SK-MEL-5 (cell line): ENCODE measurements at regions not wholly inside any gene's neighbourhood (a gene's known extent, or its start where the extent isn't known, plus 50 kb on each side); places are given as distances from the start of the nearest gene placed in this dataset.
A peak's percentile ranks its signal among the peaks of the same experiment; 100 is the strongest.
"Not testable (repeated sequence)": the region's sequence is repeated elsewhere in the genome, so short reads cannot be mapped to it uniquely, and the experiment has no call there.

Experiments used
- DNase-seq: peaks from one replicate; pipeline ENCODE4 v3.0.0-alpha.2; 2016; ENCODE audit warnings: low read depth, low spot score
- in situ Hi-C: cut with HindIII; loops from 2 replicates; pipeline ENCODE4 v1.10.0; 2016; ENCODE audit warnings: low sequenced_read_pairs, high pct_unique_total_duplicates, low pct_unique_long_range_greater_than_20kb

DNA sequence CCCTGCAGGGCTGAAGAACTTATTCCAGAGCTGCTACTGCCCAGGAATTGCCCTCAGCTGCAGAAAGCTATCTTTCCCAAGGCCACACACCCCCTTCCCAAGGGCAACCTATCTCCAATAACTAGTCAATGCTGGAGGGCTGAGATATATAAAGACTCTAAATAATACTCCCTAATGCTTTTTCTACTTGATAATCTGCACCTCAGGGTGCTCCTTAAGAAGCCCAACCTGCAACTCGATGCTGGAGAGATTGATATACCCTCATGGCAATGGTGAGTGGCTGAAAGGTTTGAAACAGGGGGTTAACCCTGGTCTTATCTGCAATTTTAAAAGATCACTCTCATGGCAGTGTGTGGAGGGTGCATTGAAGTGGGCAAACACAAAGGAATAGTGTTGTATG lies 142.7 kb upstream of the APC start:
- in situ Hi-C loops: no loop called here
- DNase-seq: no peak

DNA sequence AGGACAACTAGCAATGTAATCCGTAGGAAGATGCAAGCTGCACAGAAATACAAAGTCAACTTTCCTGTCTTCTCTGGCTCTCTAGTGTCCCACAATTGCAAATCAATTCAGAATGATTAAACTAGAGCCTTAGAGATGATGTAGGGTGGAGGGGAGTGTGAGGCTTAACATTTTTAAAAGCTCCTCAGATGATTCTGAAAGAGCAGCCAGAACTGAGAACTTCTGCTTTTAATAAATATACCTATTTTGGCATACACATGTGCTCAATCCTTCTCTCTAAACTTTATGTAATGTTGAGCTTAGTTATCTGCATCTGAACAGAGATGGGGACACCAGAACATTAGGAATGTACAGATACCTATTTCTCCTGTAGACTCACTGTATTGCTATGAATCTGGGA lies 139.9 kb upstream of the APC start:
- in situ Hi-C loops: no loop called here
- no peak for DNase-seq

DNA sequence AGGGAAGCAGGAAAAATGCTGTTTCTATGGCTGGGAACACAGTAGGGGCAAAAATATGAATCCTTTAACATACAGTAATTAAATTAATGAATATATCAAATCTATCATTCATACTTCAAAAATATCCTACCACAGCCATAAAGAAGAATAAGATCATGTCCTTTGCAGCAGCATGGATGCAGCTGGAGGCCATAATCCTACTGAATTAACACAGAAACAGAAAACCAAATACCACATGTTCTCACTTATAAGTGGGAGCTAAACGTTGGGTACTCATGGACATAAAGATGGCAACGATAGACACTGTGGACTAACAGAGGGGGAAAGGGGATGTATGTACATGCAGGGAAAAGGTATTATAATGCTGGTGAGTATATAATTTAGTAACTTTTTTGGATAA lies 137.2 kb upstream of the APC start:
- in situ Hi-C loops, DNase-seq: not testable (repeated sequence)

DNA sequence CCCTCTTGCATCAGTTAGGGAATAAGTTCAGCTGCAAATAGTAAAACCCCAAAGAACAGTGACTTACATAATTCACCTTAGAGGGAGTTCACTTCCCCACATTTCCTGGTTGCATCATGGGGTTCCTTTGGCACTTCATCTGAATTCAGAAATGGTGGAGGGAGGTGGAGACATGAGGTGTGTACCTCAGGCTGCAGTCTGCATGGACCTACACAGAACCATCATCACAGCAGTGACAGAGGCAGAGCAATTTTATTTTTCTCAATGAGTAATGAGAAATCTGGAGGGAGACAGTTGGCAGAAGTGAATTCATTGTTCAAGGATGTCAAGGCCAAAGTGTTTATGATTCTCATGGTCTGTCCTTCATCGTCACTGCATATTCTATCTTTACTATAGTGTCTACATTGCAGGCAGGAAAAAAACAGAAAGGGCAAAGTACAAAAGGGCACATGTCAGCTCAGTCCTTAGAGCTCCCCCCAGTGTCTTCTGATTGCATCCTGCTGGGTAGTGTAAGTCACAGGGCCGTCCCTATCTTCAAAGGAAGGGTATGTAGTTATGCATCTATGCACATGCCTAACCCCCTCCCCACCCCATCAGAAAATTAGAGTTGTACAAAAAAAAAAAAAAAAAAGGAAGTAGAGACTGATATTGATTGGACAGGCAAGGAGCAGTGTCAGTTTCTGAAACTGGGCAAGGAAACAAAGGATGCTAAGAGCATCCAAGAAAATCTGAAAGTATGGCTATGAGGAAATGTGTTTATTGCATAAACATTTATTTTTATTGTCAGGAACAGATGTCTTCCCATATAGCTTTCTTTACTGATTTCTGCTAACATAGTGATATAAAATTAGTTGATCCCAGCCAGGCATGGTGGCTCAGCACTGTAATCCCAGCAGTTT lies 132.7 kb upstream of the APC start:
- in situ Hi-C loops: no loop called here
- peak; percentile 59 for DNase-seq

DNA sequence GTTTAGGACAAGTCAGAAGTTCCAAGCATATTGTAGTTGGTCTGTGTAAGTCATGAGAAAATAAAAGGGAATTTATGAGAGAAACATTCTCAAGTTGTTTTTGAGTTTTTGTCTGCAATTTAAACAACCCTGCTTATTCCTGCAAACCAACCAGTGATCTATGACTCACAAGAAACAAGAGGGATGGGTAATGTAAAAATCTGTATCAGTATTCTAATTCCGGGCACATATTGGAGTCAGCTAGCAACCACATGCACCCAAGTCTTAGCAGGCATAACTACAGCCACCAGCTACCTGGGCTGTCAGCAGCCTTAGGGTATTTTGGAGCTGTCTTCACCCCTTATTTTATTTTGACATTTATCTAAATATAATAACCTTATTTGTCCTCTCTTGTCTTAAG lies 128.7 kb upstream of the APC start:
- in situ Hi-C loops: no loop called here
- DNase-seq: no peak

DNA sequence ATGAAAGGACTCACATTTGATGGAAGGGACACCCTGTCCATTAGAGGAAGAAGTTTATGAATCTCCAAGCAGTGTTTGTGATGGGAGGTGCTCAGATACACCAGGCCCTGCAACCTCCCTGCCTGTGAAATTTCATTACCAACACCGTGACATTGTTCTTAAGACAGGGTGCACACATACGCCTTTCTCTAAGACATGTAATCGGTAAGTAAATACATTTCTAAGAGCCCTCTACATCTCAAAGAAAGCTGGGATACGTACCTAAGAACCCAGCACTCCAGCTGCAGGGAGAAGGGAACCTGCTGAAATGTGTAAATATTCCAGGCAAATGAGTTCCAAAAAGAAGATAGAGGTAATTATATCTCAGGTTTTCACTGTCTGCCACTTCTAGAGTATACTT lies 125.0 kb upstream of the APC start:
- DNase-seq: no peak
- in situ Hi-C loops: no loop called here

DNA sequence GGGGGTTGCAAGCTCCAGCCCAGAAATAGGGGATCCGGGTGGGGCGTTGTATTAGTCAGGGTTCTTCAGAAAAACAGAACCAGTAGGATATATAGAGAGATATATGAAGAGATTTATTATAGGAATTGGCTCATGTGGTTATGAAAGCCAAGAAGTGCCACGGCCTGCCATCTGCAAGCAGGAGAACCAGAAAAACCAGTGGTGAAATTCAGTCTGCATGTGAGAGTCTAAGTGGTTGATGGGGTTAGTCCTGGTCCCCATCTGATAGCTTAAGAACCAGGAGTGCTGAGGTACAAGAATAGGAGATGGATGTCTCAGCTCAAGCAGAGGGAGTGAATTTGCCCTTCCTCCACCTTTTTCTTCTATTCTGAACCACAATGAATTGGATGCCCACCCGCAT lies 123.4 kb upstream of the APC start:
- in situ Hi-C loops: no loop called here

DNA sequence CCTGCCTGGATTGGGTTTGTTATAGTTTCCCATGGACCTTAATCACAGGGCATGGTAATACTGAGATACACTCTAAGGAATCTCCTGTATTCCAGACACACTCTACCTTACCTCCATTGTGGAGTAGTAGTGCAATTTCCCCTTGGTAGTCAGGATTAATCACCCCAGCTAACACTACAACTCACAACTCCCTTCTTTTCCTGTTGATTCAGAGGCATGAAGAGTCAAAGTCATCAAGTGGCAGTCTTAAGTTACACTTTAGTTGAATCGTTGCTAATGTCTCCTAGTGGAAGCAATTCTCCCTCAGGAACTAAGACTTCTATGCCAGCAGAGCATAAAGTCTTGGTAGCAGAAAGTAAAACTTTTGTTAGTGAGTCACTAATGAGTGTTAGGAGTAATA lies 122.7 kb upstream of the APC start:
- in situ Hi-C loops: no loop called here
- DNase-seq: no peak

More for the DNA sequence above, 123.4 kb upstream of the APC start:
- no peak for DNase-seq

DNA sequence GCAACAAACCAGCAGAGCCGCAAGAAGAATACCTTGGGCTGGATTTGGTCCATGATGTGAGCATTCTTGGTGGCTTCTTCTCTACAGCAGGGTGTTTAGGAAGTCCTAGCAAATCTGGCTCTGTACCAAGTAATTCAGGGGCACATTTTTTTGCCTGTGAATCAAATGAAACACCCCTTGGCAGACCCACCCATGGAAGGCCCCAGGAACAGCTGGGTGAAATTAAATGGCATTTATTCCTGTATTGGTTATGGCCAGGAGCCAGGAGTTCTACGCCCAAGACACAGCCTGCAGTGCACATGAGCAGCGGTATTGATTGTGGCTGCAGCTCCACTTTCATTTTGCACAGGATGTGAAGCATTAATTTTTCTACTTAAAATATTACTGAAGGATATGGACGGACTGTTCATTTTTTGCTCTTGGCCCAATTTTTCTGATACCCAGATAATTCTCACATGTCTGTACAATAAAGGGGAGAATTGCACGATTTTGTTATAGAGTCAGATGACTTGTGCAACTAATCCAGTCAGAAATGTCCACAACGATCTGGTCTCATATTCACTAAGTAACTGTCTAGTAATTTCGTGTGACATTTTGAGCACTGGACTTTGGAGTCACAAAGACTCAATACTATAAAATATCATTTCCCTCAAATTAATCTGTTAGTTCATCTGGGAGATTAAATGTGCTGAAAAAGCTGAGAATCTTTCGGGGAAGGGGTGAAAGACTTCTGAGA lies 120.7 kb upstream of the APC start:
- in situ Hi-C loops: no loop called here
- no peak for DNase-seq

DNA sequence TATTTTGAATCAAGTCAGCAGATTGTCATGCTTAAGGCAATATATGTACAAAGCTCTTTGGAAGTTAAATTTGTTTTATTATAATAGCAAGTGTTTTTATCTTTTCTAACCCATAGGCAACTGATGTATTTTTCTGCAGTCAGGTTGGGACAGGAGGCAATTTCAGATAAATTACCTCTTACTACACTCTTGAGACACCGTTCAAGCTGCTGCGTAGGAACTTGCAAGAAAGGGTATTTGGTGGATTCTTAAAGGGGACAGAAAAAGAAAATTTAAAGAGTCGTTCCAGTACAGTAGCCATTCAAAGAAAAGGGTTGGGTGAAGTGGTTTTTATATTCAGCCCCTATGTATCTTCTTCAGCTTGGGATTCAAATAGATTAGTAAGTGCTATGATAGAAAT lies 112.4 kb upstream of the APC start:
- in situ Hi-C loops: no loop called here
- no peak for DNase-seq

DNA sequence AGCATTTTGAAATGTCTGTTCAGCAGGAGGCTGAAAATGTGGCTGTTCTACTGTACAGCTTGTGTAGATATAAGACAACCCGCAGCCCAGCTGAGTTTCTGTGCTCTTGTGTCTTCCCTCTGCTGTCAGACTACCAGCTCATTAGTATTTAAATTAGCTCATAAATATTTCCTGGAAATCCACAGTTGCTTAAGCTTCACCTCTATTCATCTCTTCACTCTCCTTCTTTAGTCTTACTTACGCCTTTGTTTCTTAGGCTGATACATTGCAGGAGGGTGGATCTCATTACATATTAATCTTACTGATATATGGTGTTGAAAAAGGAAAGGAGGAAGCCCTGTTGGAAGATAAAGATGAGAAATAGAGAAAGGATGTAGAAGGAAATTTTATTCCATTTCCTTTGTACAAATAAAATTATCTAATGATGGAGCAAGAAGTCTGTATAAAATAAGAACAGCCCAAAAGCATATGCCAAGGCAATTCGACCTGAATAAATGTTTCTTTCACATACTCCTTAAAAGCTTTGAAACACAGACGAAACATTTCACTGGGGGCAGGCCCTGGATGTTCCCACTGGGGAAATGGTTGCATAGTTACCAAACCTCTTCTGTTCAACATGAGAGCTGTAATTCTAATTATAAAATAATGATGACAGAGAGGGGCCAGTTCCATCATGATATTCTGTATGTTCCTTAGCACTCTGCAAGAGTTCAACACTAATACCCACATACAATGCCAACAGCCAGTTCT lies 111.8 kb upstream of the APC start:
- in situ Hi-C loops: no loop called here
- no peak for DNase-seq

DNA sequence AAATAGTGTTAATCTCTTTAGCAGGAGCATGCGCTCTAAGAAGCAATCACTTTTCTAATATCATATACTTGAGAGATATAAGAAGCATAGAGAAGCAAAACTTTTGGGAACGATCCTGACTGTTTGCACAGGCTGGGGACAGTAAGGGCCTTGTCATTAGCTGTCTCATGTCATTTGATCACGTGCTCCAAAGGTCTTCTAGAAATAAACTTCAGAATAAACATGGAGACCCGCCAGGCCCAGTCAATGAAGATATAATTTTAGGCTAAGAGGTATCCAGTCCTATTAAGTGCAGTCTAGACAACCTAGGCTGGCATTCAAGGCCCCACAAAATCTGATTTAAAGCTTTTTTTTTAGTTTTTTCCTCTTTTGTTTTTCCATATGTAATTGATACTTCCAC lies 111.0 kb upstream of the APC start:
- in situ Hi-C loops: no loop called here

DNA sequence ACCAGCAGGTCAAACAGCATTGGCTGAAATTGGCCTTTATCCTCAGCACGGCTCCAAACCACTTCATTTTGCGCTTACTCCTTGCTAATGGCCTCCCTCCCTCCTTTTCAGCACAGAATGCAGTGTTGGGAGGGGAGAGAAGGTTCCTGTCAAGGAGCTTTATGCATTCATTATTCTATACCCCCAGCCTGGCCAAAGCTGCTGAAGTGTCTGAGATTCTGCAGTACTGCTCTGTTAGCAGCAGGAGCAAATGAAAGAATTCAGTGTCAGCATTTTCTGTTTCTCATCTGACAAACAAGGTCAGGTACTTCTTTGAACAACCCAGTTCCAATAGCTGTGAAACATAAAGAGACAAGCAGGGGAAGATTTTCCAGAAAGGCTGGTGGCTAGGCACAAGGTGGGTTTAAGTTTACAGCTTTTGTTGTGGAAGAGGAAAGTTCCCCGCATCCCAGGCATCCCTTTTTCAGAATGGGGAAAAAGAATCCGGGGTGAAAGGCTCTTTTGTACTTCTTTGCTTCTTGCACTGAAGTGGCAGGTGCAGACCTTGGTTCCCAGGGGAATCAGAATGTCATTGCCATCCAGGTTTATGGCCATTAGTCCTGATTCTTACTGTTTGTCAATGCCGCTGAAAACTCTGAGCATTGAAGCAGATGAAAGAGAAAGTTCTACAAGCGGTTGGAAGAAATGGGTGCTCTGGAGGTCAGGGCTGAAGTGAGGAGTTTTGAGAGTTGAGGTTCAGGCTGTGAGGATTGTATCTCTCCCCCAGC lies 109.3 kb upstream of the APC start:
- peak; percentile 14 for DNase-seq
- in situ Hi-C loops: no loop called here

More for the DNA sequence above, 111.0 kb upstream of the APC start:
- no peak for DNase-seq

DNA sequence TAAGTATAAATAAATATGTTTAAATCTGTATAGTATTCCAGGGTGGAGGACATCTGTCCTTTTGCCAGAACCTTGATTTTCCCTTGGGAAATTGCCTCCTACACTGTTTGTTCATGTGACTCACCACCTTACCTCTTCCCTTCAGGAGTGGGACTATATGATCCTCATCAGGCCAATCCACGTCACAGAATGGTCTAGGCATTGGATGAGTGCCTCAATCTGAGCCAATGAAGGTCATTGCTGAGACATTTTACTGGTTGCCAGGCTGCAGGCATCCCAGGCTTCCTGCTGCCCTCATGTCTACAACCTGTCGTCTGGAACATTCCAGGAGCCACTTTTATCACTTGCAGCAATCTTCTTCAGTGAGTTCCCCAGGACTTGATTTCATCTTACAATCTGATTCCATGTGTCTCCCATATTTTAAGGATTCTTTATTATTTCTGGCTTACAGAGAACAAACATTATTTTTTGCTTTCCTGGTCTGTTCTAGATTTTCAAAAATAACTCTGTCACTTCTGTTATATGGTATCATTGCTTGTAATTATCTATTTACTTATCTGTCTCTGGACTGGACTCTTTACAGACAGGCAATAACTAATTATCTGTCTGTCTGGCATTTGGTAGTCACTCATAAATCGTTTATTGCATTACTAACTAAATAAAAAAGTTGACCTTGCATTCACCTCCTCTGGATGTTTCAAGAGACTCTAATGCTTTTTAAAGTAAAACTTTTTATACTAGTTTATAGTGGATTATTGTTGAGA lies 107.3 kb upstream of the APC start:
- in situ Hi-C loops: no loop called here
- DNase-seq: no peak

DNA sequence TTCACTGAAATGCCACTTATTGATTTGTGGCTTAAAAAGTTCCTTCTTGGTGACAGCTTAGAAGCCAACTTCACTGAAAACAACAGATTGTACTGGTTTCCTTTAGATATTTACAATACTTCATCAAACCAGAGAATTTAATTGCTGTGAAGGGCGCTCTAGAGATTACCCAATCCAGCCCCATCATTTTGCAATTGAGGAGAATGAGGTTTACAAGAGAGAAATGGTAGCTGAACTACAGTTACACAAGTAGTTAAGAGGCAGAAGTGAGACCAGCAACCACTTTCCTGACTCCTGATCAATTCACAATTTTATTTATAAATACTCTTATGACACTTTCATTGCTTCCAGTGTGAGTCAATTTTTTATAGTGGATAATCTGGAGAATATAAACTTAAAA lies 103.5 kb upstream of the APC start:
- in situ Hi-C loops: no loop called here
- no peak for DNase-seq

DNA sequence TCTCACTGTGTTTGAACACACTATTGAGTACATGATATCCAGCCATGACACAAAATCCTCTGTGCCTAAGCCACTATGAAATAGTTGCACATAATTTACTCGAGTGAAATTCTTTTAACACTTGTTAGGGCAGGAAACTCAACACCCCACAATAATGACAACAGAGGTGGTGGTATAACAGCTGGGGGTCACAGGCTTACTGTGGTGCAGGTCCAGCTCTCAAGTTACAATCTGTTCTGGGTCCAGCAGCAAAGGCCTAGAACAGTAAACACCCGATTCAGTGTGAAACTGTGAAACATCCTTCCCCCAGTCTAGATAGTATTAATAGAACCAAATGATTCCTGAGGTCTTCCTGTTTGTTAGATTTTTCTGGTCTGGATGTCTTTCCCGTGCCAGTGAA lies 102.9 kb upstream of the APC start:
- no peak for DNase-seq
- in situ Hi-C loops: no loop called here

DNA sequence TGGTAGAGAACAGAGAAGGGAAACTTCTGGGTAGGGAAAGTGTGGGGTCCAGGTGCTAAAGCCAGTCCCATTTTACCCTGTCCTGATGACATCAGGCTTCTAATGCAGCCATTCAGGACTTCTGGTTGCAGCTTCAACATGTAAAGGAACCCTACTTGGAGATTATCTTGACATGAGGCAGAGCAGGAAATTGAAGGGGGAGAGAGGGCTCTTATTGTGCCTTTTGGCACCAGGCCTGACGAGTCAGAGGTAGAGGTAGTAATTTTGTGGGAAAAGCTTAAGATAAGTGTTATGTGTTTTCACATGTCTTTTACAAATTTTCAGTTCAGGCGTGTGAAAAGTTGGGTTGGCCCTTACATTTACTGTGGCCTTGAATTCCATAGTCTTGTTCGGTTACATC lies 102.4 kb upstream of the APC start:
- DNase-seq: no peak
- in situ Hi-C loops: no loop called here
